NCI-H2107 treated with DMSO at 0.1 percent for 48 hours (cell line): ENCODE measurements at regions not wholly inside any gene's neighbourhood (a gene's known extent, or its start where the extent isn't known, plus 50 kb on each side); places are given as distances from the start of the nearest gene placed in this dataset.

Experiments
- DNase-seq: peaks from one replicate; lab custom pipeline; 2025; ENCODE audit not compliant: unreplicated experiment; lab: John Stamatoyannopoulos, UW

DNA sequence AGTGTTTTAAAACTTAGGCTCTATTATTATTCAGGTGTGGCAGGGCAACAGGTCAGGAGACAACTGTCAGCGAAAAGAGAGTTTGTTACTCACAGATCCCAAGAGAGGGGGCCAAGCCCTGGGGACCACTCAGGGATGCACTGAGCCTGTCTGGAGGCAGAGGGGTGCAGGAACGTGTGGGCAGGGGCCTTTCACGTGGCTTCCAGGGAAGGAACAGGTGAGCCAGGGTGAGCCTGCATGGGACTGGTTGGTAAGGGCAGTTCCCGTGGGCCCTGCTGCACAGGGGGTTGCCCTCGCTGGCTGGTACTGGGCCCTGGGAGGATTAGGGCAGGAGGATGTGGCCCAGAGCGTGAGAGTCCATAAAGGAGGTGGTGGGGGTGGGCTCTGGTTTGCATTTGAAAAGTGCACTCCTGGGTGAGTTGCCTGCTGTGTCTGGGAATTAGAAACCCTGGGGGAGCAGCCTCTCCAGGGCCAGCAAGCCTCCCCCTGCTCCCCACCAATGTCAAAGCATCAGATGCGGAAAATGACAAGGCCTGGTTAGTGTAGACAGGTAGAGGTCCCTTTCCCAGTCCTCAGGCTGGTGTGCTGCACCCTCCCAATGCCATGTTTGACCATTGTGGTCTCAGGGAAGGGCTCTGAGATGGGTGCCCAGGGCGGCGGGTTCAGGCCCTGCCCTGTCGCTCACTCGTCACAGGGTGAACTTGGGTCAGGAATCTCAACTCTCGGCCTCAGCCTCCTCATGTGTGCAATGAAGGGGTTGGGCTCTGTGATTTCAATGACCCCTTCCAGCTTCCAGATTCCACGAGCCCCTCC, 127.4 kb upstream of the RPS6KA2 start:
- DNase-seq: no peak

DNA sequence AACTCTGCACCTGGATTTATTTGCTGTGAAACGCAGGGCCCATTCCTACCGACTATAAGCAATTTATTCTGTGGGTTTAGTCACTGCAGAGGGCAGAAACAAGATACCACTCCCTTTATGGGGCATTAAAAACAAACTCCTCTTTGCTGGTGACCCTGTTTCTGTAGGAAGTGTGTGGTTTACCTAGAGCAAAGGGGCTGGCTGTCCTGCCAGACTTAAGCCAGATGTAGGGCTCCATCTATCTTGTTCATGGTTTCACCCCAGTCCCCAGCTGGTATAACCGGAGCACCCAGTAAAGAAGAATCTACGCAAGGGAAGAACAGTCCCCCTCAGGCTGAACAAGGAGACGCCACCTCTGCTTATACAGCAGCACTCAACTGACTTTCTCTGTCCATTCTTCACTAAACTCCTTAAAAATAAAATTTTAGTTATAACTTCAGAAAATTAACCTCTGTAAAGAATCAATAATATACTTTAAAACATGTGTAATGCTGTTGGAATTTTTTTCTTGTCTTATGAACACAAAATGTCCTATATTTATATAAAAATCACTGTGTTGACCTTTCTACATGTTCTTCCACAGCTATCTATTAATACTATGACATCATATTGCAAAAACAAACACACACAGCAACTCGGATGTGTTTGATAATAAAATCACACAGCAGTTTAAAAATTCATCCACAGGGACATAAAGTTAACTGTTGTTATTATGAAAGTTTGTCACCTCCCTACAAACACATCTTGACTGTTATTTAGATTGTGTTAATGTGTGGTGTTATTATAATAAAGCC, 126.1 kb upstream of the RPS6KA2 start:
- peak; percentile 23 for DNase-seq

DNA sequence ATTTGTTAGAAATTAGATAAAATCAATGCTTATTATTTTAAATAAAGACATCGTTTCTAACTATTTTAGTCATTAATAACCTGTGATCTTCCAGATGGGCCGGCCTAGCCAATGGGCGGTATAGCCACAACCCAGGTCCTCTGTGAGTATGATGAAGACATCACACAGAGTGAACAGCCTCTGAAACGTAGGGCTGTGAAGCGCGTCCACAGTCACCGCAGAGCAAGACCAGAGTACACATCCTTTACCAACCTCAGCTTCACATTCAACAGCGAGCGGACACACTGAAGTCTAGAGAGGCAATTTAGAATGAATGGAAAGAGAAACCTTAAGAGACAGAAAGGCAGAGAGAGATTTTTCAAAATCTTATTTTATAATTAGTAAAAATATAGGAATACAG, 125.0 kb upstream of the RPS6KA2 start:
- no peak for DNase-seq

DNA sequence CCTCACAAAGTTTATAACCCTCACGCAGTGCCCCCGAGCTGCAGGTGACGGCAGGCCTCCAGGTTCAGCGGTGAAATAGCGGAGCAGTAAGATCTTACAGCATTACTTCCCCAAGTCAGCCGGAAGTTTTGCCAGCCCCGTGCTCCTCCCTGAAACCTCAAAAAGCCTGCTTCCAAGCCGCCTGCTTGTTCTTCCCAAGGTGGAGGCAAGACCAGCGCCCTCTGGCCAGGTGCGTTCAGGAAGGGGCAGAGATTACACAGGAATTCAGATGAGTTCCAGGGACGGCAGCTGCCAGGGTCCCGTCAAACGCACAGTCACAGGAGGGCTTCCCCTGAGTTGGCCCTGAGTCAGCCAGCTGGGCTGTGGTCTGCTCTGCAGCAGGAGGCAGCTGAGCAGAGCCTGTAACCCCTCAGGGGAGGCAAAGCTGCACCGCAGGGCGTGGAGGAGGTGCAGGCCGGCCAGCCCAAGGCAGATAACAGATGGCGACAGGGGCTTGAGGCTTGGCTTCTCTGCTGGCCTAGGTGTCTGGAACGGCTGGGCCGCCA, 124.1 kb upstream of the RPS6KA2 start:
- no peak for DNase-seq

DNA sequence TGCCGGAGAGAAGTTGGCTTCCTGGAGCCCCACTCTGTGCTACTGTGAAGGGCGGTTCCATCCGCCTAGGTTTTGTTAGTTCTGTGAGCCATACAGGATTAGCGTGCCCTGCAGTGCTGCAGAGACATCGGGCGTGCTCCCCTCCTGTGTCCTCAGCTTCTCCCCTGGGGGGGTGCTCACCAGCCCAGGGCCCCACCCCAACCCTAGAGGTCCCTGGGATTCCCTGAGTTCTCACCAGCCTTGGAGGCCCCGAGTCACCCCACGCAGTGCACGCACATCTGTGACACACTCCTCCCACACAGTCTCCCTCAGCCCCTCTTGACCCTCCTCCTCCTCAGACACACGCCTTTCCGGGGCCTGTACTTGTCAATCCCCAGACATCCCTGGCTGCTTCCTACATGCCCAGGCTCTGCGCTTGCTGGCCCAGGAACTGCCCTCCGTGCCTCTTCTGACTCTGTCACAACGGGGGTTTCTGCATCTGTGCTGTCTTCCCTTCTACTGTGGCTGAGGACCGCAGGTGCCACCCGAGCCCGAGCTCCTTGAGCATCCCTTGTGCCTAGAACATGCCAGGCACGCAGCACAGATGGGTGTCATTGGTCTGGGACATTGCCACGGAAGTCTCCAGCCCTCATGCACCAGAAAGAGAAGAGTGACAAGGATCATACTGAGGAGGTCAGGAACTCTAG, 123.2 kb upstream of the RPS6KA2 start:
- DNase-seq: no peak

DNA sequence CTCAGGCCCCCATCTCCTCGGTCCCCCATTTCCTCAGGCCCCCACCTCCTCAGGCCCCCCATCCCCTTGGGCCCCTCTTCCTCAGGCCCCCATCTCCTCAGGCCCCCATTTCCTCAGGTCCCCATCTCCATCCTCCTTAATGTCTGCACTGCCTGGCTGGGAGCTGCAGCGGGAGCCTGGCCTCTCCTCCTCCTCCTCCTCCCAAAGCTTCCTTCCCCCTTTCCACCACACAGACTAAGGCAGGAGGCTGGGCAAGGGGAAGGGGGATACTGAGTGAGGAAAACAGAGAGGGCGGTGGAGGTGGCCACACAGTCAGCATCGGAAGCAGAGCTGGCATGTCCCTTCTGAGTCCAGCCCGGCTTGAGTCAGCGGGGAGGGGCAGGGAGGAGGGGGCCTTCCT, 122.6 kb upstream of the RPS6KA2 start:
- no peak for DNase-seq

DNA sequence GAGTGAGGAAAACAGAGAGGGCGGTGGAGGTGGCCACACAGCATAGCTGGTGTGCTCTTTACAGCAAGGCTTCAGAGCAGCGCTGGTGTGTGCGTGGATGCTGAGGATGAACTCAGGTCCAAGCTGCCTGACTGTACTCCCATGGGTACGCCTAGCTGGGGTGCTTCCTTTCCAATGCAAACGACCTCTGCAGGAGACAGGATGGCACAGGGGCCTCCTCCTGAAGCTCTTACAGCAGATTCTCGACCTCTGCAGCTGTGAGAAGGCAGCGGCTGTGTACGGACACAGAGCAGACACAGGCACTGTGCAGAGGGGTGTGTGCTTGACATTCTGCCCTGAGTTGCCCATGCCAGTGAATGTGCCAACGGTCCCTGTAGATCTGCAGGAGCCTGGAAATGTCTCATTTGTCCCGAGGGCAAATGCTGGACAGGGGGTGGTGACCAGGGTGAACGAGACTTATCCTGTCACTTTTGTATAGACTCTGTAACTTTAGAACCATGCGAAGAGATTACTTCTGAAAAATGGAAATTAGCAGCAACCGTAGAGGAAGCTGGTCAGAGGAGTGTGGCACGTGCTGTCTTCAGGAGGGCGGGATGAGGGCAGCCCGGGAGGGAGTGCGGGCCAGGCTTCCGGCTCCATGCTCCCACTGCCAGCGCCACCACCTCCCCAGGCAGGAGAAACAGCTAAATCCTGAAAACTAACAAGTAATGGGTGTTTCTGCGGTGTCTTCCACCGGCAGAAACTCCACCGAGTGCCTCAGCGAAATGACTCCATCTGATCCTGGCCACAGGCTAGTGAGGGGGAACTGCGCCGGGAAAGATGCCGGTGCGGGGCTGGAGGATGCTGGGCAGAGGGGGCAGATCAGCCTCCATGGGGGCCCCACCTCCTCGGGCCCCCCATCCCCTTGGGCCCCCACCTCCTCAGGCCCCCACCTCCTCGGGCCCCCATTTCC, 120.9 kb upstream of the RPS6KA2 start:
- DNase-seq: no peak

DNA sequence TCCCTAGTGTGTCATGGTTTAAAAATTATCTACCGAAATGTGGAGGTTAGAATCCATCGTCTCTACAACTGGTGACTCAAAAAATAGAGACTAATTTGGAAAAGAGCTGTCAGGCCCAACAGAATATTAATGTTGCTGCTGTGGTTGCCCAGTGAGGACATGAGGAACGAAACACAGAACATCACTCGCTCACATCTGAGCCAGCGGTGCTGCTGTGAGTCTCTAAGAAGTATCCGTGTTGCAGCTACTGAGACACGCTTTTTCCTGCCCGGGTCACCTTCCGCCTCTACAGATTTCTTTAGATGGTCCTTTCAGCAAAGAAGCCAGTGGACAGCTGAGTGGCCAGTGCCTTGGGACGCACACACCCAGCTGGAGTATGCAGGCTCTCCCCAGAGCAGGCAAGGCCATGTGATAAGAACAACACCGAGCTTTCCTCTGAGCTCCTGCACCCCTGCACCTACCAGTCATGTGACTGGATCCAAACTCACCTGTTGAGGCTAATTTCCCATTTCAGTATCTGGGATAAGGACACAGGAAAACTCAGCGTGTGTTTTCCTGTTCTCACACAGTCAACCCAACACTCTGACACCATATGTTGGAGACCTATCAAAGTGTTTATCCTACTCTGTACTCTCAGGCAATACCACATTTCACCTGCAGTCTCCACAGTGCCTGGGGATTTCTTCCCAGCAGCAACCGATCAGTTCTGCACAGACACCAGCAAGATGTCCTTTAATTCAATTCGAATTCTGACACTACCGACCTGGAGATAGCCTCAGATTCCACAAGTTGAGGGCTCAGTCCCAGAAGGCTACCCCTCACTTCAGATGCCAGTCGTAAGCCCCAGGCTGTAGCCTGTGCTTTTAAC, 119.0 kb upstream of the RPS6KA2 start:
- no peak for DNase-seq

DNA sequence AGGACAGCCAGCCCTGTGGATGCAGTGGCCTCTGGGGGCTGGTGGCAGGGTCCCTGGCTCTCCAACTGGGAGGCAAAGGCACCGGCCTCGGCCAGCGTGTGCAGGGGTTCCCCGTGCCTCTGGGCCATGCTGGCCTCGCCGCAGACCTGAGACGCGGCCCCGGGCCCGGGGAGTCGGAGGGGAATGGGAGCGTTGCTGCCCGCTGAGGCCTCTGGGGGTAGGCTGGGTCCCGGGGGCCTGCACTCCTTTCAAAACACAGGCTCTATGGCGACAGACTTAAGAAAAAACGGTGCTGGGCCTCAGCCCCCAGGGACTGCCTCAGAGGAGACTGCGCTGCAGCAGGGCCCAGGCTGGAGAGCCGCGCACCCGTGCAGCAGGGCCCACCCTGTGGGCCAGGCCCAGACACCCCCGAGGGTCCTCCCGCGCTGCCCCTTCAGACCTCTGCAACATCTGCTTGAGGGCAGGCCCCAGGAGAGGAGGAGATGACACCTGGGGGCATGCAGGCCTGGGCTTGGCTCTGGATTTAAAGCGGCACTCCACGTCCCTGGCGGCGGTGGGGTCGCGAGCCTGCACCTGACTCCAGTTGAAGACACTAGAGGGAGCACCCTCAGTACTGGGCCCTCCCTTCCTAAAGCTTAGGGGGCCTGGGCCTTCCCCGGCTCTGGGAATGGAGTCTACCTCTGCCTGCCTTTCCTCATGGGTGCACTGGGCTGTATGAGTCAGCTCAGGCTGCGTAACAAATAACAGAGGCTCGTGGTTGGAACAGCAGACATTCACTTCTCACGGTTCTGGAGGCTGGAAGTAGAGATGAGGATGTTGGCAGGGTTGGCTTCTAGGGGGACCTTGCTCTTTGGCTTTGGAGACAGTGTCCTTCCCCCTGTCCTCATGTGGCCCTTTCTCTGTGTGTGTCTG, 117.4 kb upstream of the RPS6KA2 start:
- DNase-seq: no peak

DNA sequence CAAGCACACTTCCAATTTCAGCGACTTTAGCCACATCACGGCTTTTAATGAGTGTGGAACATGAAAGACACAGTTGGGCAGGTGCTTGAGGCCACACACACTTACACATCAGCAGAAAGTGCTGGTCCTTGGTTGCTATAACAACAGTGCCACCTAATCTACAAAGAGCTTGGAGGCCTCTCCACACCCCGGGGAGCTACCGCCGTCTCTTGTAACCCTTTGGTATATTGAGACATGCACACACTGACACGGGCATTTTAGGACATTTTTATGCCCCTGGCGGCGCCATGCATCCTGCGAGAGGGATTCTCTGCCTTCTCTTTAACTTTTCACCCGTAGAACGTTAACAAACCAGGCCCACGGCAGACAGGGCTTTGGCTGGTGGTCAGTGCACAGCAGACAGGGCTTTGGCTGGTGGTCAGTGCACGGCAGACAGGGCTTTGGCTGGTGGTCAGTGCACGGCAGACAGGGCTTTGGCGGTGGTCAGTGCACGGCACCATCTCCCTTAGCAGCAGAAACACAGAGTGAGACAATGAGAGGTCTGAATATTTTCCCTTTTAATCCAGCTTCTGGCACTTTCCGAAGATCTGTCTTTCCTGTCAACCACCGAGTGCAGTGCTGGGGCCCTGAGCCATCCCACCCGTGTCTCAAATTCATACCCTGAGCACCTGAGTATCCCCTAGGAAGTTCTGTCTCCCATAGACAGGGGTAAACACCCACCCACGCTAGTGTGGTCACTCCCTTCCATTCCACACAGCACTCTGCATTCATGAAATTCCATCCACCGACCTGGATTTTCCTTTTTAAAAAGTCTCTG, 116.6 kb upstream of the RPS6KA2 start:
- DNase-seq: peak; percentile 57

DNA sequence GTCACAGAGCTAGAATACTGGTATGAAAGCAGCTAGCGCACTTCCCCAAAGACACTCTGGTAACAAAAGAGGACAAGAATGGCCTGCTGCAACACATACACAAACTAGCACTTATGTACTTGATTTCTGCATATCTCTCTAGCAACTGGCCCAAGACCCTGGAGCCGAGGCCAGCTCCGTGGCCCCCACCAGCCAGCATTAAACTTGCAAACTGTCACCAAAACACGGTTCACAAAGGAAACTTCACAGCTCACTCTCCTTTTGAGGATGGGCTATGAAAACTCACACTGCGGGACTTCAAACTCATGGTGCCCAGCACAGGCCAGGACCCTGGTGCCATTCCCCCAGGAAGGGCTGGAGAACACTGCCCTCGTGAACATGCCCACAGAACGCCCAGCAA, 115.9 kb upstream of the RPS6KA2 start:
- no peak for DNase-seq

DNA sequence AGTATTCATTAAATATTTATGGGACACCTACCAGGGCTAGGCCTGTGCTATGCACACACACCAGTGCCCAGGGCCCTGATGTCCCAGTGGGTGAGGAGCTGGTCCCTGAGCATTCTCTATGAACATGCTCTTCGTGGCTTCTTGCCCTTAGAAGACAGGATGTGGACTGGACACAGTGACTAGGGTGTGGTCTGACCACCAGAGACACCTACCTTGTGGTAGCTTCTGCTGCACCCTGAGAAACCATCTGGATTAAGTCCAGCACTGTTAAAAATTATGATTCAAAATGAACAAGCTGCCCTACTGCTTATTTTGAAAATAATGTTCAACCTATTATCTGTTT, 112.9 kb upstream of the RPS6KA2 start:
- no peak for DNase-seq

DNA sequence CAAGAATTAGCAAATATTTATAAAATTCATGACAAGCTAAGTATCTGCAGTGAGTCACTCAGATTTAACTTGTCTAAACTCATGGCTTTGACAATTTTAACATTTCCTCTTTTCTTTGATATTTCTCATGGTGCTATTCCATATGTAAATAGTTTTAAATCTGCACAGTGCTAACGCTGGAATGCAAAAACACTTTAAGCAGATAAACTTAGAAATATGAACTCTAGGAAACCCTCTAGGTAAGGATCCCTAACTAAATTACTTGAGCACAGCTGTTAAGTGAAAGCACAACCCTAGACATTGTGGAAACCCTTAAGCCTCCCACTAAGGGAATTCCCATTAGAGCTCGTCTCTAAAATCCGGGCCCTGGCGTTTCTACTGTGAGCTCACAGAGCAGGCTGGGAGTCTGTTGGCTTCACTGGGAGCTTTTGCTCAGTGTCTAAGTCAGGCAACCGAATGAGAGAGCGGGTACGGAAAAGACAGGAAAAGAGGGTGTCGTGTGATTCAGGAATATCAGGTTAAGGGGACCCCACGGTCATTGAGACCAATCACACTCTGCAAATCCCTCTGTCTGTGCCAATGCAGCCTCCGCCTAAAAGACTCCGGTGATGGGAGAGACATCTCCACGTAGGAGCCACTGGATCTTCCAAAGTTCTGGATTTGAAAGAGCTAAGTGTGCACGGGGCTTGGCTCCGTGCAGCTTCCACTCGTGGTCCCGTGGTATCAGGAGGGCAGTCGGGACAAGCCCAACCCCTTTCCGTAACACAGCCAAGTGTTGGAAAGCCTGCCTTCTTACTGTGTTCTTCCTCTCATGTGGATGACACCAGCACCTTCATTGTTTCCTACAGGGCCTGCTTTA, 112.3 kb upstream of the RPS6KA2 start:
- DNase-seq: no peak

DNA sequence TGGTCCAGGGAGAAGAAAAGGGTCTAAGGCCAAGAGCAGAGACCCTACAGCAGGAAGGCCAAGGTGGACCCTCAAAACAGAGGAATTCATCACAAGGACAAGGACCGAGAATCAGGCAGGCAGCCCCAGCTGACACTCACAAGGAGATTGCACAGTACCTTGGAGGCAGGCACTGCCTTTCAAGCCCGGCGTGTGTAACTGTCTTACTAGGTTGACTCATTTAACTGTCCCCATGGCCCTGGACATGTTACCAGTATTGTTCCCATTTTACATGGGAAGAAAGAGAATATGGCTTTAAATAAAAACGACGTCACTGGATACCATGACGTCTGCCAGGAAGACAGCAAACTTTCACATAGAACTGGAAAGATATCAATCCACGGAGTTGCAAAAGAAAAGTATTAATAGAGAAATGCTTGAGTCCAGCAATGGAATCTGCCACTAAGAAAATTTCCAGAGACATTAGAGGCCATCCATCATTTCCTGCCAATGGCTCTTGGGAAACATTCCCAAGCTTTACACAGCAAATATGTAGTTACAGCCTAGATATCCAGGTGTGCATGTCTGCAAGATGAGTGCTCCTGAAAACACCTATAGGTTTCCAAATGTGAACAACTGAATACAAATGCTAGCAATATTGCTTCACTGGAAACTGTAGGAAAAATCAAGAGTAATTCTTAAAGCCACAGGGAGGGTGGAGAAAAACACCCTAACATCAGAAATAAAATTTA, 111.5 kb upstream of the RPS6KA2 start:
- no peak for DNase-seq

DNA sequence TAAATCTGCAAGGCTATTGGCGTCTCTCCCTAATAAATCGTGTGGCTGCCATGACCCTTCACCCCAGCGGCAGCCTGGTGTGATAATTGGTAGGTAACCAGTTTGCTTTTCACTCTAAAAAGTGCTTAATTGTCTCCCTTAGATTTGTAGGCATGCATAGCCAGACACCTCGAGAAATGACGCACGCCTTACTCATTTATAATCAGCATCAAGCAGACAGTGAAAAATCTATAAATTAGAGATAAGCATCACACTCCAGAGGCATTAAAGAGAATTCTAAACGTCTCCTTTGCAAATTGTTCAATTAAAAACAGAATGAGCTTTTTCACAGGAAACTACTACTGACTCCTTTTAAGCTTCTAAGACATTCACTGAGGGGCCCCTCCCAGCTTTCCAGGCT, 110.2 kb upstream of the RPS6KA2 start:
- DNase-seq: no peak

DNA sequence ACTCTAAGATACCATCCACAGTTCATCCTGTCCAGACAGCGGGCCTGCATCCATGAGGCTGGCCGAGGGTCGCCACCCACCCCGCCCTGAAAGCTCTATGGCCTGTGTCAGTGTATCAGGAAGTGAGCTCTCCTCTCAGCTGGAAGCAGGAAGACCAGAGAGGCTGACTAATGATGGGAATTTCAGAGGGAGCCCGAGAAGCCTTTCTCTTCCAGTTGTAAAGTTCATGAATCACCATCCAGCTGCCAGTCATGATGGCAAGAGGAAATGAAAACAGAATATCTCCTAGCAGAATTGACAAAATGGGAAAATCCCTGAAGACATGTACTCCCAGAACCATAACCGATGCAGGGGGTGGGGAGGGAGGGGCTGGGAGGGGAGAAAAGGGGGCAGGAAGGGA, 109.6 kb upstream of the RPS6KA2 start:
- no peak for DNase-seq
